KMS-11 (cell line): ENCODE measurements at regions not wholly inside any gene's neighbourhood (a gene's known extent, or its start where the extent isn't known, plus 50 kb on each side); places are given as distances from the start of the nearest gene placed in this dataset.
"Not testable (repeated sequence)": the region's sequence is repeated elsewhere in the genome, so short reads cannot be mapped to it uniquely, and the experiment has no call there.

Source experiments
- H2AFZ ChIP-seq: fragments of 200-600 bp; sonication (generic); 2 replicates; pipeline ENCODE4 v1.6.1; 2016; ENCODE audit warnings: antibody characterized with exemption, mixed run types, low read depth
- H3K27ac ChIP-seq: fragments of 200-600 bp; sonication (generic); 2 replicates; pipeline ENCODE4 v1.6.1; 2016; ENCODE audit warnings: mild to moderate bottlenecking, mixed run types
- H3K27me3 ChIP-seq: fragments of 200-600 bp; sonication (generic); 2 replicates; pipeline ENCODE4 v1.6.1; 2017; ENCODE audit warnings: mild to moderate bottlenecking, low read depth, mixed run types, moderate library complexity; ENCODE audit not compliant: insufficient read depth
- H3K36me3 ChIP-seq: fragments of 200-600 bp; sonication (generic); 2 replicates; pipeline ENCODE4 v1.6.1; 2017; ENCODE audit warnings: mild to moderate bottlenecking, mixed run types; ENCODE audit not compliant: insufficient read depth
- H3K4me1 ChIP-seq: fragments of 200-600 bp; sonication (generic); 2 replicates; pipeline ENCODE4 v1.6.1; 2016; ENCODE audit warnings: mild to moderate bottlenecking, low read depth, mixed run types; ENCODE audit not compliant: poor library complexity, severe bottlenecking
- H3K4me2 ChIP-seq: fragments of 200-600 bp; sonication (generic); 2 replicates; pipeline ENCODE4 v1.7.0; 2016; ENCODE audit warnings: mild to moderate bottlenecking, mixed run types
- H3K4me3 ChIP-seq: fragments of 200-600 bp; sonication (generic); IDR thresholded peaks from 2 replicates; pipeline ENCODE4 v1.6.1; 2017; ENCODE audit warnings: low read depth, low read length, mixed read lengths; ENCODE audit not compliant: insufficient read depth
- H3K79me2 ChIP-seq: fragments of 200-600 bp; sonication (generic); 2 replicates; pipeline ENCODE4 v1.6.1; 2016; ENCODE audit warnings: low read depth, mixed run types; ENCODE audit not compliant: insufficient read depth
- H3K9ac ChIP-seq: fragments of 200-600 bp; sonication (generic); 2 replicates; pipeline ENCODE4 v1.6.1; 2016; ENCODE audit warnings: mild to moderate bottlenecking, mixed run types
- H4K20me1 ChIP-seq: fragments of 200-600 bp; sonication (generic); 2 replicates; pipeline ENCODE4 v1.6.1; 2016; ENCODE audit warnings: mild to moderate bottlenecking, mixed run types; ENCODE audit not compliant: insufficient read depth
- TF ChIP-seq, protein P1 (sequence below): fragments of 200-600 bp; sonication (generic); conservative IDR thresholded peaks from 2 replicates; pipeline ENCODE4 v1.6.1; 2017; ENCODE audit warnings: low read depth, mild to moderate bottlenecking, antibody characterized with exemption, low read length, moderate library complexity, mixed read lengths

DNA sequence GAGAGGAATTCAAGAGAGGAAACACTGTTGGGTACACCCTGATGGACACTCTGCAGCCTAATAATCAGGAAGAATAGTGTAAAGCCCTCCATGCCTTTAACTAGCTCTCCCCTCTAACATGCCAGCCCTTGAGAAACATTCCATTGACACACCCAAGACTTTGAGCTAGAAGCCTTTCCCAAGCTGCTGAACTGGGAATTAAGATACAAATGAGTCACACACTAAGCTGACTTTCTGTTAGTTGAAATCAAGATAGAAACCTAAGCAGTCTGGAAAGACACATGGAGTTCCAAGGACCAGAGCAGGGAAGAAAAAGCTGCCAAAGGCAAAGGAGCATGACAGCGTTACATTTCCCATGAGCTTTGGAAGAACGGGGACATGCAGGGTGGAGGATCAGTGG, 380.8 kb downstream of the NPHP4 start:
- peaks cover 18% of the 10 kb centered on the region for H3K27me3 ChIP-seq
- H3K27ac ChIP-seq, result no peak overlapping the region
- H4K20me1 ChIP-seq, result no peaks in the 10 kb centered on the region
- H2AFZ ChIP-seq, result no peak overlapping the region
- H3K4me2 ChIP-seq, result no peak overlapping the region
- no peak overlapping the region for H3K9ac ChIP-seq
- H3K36me3 ChIP-seq, result no peaks in the 10 kb centered on the region
- no peak overlapping the region for H3K4me3 ChIP-seq
- TF ChIP-seq, protein P1, sequence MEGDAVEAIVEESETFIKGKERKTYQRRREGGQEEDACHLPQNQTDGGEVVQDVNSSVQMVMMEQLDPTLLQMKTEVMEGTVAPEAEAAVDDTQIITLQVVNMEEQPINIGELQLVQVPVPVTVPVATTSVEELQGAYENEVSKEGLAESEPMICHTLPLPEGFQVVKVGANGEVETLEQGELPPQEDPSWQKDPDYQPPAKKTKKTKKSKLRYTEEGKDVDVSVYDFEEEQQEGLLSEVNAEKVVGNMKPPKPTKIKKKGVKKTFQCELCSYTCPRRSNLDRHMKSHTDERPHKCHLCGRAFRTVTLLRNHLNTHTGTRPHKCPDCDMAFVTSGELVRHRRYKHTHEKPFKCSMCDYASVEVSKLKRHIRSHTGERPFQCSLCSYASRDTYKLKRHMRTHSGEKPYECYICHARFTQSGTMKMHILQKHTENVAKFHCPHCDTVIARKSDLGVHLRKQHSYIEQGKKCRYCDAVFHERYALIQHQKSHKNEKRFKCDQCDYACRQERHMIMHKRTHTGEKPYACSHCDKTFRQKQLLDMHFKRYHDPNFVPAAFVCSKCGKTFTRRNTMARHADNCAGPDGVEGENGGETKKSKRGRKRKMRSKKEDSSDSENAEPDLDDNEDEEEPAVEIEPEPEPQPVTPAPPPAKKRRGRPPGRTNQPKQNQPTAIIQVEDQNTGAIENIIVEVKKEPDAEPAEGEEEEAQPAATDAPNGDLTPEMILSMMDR, result no peak
- H3K79me2 ChIP-seq, result no peaks in the 10 kb centered on the region
- H3K4me1 ChIP-seq, result no peaks in the 10 kb centered on the region

DNA sequence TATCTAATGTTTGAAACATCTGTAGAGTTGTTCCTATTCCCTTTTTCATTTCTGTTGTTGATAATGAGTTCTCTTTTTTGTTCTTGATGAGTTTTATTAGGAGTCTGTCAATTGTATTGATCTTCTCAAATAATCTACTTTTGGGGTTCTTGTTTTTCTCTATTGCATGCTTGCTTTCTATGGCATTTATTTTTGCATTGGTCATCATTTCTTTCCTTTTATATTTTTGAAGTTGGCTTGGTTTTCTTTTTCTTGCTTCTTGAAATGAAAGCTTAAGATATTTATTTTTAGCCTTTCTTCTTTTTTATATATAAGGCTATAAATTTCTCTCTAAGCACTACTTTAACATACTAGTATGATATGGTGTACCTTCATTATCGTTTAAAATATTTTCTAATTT, 381.8 kb downstream of the NPHP4 start:
- H3K4me3 ChIP-seq, result no peak overlapping the region
- H3K27ac ChIP-seq, result no peak overlapping the region
- no peaks in the 10 kb centered on the region for H3K4me1 ChIP-seq
- H3K79me2 ChIP-seq, result no peaks in the 10 kb centered on the region
- TF ChIP-seq, protein P1, result no peak
- H2AFZ ChIP-seq, result no peak overlapping the region
- H3K36me3 ChIP-seq, result no peaks in the 10 kb centered on the region
- H3K4me2 ChIP-seq, result no peak overlapping the region
- no peaks in the 10 kb centered on the region for H4K20me1 ChIP-seq
- H3K27me3 ChIP-seq, result peaks cover 8% of the 10 kb centered on the region
- H3K9ac ChIP-seq, result no peak overlapping the region

DNA sequence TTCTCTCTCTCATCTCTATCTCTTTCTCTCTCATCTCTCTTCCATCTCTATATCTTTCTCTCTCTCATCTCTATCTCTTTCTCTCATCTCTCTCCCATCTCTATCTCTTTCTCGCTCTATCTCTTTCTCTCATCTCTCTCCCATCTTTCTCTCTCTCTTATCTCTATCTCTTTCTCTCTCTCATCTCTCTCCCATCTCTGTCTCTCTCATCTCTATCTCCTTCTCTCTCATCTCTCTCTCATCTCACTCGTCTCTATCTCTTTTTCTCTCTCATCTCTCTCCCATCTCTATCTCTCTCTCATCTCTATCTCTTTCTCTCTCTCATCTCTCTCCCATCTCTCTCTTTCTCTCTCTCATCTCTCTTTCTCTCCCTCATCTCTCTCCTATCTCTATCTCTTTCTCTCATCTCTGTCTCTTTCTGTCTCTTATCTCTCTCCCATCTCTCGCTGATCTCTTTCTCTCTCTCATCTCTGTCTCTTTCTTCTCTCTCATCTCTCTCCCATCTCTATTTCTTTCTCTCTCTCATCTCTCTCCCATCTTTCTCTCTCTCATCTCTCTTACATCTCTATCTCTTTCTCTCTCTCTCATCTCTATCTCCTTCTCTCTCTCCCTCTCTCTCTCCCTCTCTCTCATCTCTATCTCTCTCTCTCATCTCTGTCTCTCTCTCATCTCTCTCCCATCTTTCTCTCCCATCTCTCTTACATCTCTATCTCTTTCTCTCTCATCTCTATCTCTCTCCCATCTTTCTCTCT, 388.7 kb downstream of the NPHP4 start:
- no peak overlapping the region for H3K9ac ChIP-seq
- no peak overlapping the region for H2AFZ ChIP-seq
- H3K79me2 ChIP-seq, result no peaks in the 10 kb centered on the region
- H3K4me2 ChIP-seq, result no peak overlapping the region
- no peak overlapping the region for H3K4me3 ChIP-seq
- TF ChIP-seq, protein P1, result no peak
- no peaks in the 10 kb centered on the region for H4K20me1 ChIP-seq
- peaks cover 3% of the 10 kb centered on the region; the same call in 1 of the 2 replicates for H3K27me3 ChIP-seq
- H3K36me3 ChIP-seq, result no peaks in the 10 kb centered on the region
- no peaks in the 10 kb centered on the region for H3K4me1 ChIP-seq
- no peak overlapping the region for H3K27ac ChIP-seq

DNA sequence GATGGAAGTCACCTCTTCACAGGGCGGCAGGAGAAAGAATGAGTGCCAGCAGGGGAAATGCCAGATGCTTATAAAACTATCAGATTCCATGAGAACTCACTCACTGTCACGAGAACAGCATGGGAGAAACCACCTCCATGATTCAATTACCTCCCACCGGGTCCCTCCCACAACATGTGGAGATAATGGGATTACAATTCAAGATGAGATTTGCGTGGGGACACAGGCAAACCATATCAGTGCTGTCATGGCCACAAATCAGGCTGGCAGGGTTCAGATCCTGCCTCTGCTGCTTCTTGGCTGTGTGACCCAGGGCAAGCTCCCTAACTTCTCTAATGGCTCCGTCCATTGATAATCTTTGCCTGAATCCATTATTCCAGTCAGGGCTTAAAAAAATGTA, 389.5 kb downstream of the NPHP4 start:
- not testable (repeated sequence) for H3K4me1 ChIP-seq, H3K36me3 ChIP-seq, H2AFZ ChIP-seq, H3K79me2 ChIP-seq, H3K4me3 ChIP-seq, H3K27ac ChIP-seq, H3K9ac ChIP-seq, H3K4me2 ChIP-seq, H4K20me1 ChIP-seq
- peaks cover 10% of the 10 kb centered on the region; the same call in 1 of the 2 replicates for H3K27me3 ChIP-seq

DNA sequence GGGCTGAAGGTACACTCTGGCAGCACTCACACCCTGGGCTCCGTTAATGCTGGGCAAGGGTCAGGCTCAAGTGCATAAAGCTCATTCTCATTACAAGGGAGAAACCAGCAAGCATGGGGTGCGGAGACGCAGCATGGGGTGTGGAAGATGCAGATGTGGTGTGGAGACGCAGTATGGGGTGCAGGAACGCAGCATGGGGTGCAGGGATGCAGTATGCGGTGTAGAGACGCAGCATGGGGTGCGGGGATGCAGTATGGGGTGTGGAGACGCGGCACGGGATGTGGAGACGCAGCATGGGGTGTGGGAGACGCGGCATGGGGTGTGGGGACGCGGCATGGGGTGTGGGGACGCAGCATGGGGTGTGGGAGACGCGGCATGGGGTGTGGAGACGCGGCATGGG, 390.7 kb downstream of the NPHP4 start:
- Histone ChIP-seq H3K9ac (no peak overlapping the region), H3K27me3 (peaks cover 13% of the 10 kb centered on the region; the same call in 1 of the 2 replicates), H3K4me2 (no peak overlapping the region), H4K20me1 (no peaks in the 10 kb centered on the region), H3K27ac (no peak overlapping the region), H2AFZ (no peak overlapping the region), H3K4me3 (no peak overlapping the region), H3K36me3 (no peaks in the 10 kb centered on the region), H3K79me2 (no peaks in the 10 kb centered on the region), H3K4me1 (no peaks in the 10 kb centered on the region)
- TF ChIP-seq, protein P1, result no peak
